ENCODE measurements at regions not wholly inside any gene's neighbourhood (a gene's known extent, or its start where the extent isn't known, plus 50 kb on each side); places are given as distances from the start of the nearest gene placed in this dataset.

DNA sequence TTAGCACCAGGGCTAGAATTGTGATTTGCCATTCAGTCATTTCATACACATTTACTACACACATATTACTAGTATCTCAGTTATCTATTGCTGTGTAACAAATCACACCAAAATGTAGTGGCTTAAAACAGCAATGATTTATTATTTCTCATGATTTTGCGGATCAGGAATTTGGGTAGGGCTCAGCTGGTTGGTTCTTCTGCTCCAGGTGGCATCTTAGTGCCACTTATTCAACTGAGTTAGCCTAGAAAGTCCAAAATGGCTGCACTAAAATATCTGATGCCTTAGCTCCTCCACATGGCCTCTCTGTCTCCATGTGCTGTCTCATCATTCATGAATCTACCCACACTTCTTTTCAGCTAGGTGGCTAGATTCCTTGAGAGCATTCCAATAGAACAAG lies 107.1 kb downstream of the ZFP36L2 start:
- H3K4me1 Mint-ChIP-seq (ENCODE audit: low read depth) = peaks cover 55% of the 10 kb centered on the region
- peaks cover 19% of the 10 kb centered on the region for H3K9me3 Mint-ChIP-seq
- intact Hi-C loops (cut with micrococcal nuclease) = no loop called here
- H3K27ac Mint-ChIP-seq = no peak overlapping the region
- no peak overlapping the region for H3K4me3 Mint-ChIP-seq
- peaks cover 8% of the 10 kb centered on the region for H3K36me3 Mint-ChIP-seq (ENCODE audit: low read depth)
- H3K27me3 Mint-ChIP-seq = no peaks in the 10 kb centered on the region

DNA sequence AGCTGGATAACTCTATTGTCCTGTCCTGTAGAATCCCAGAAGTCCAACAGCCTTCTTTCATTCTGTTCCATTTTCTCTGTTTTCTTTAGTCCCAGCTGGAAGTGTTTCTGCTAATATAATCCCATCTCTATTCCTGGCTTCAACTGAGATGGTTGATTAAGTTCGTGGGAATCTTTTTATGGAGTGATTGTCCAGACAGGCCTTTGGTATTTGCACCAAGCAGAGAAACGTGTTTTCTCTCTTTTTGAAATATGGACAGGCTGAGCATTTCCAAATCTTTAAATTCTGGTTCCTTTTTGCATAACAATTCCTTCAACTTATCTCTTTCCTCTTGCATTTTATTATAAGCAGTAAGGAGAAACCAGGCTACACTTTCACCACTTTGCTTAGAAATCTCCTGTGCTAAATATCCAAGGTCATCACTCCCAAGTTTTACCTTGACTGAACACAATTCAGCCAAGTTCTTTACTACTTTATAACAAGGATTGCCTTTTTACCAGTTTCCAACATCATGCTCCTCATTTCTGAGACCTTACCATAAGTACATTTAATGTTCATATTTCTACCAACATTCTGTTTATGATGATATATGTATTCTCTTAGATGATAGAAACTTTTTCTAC lies 108.8 kb downstream of the ZFP36L2 start:
- H3K4me3 Mint-ChIP-seq = no peak overlapping the region
- peaks cover 57% of the 10 kb centered on the region for H3K4me1 Mint-ChIP-seq (ENCODE audit: low read depth)
- intact Hi-C loops (cut with micrococcal nuclease) = no loop called here
- peaks cover 19% of the 10 kb centered on the region for H3K9me3 Mint-ChIP-seq
- peaks cover 8% of the 10 kb centered on the region for H3K36me3 Mint-ChIP-seq (ENCODE audit: low read depth)
- no peaks in the 10 kb centered on the region for H3K27me3 Mint-ChIP-seq
- H3K27ac Mint-ChIP-seq = no peak overlapping the region

DNA sequence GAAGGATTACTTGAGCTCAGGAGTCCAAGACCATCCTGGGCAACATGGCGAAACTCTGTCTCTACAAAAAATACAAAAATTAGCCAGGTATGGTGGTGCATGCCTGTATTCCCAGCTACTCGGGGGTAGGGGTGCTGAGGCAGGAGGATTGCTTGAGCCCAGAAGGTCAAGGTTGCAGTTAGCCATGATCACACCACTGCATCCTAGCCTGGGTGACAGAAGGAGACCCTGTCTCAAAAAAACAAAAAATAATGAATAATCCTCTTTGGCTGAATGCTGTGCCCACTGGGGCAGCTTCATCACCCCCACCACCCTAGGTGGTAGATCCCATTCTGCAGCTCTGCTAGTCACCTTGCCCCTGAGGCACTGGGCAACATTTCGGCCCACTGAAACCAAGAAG lies 109.4 kb downstream of the ZFP36L2 start:
- intact Hi-C loops (cut with micrococcal nuclease) = no loop called here
- Mint-ChIP-seq H3K4me1 (ENCODE audit: low read depth) (peaks cover 51% of the 10 kb centered on the region), H3K36me3 (ENCODE audit: low read depth) (peaks cover 8% of the 10 kb centered on the region), H3K27me3 (no peaks in the 10 kb centered on the region), H3K9me3 (peaks cover 19% of the 10 kb centered on the region), H3K27ac (no peak overlapping the region), H3K4me3 (no peak overlapping the region)

DNA sequence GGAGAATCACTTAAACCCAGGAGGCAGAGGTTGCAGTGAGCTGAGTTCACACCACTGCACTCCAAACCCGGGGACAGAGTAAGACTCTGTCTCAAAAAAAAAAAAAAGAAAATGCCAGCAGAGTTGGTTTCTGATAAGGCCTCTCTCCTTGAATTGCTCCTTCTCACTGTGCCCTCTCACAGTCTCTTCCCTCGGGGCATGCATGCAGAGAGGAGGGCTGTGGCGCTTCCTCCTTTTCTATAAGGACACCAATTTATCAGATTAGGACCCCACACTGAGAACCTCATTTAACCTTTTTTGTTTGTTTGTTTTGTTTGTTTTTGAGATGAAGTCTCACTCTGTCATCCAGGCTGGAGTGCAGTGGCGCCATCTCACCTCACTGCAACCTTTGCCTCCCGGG lies 110.5 kb downstream of the ZFP36L2 start:
- intact Hi-C loops (cut with micrococcal nuclease) = no loop called here
- Mint-ChIP-seq H3K4me3 (no peak overlapping the region), H3K27ac (no peak overlapping the region), H3K27me3 (no peaks in the 10 kb centered on the region), H3K36me3 (ENCODE audit: low read depth) (peaks cover 8% of the 10 kb centered on the region), H3K4me1 (ENCODE audit: low read depth) (peaks cover 44% of the 10 kb centered on the region), H3K9me3 (peaks cover 19% of the 10 kb centered on the region)

DNA sequence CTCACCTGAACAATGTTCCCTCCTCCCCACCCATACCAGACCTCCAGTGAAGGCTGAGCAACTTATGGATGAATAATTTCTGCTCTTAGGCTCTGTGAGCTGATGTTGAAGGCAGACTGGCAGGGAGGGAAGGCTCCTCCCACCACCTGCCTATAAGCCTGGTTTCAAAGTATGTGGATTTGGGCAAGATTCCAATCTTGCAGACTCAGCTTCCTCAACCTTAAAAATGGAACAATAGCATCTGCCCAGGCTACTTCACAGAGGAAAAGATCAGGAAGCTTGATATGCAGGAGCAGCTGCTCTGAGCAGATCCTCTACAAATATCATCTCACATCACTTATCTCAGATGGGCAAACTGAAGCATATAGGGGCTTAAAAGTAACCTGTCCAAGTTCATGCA lies 112.2 kb downstream of the ZFP36L2 start:
- H3K27ac Mint-ChIP-seq = peak overlapping the region; percentile 3
- H3K27me3 Mint-ChIP-seq = no peaks in the 10 kb centered on the region
- peaks cover 8% of the 10 kb centered on the region for H3K36me3 Mint-ChIP-seq (ENCODE audit: low read depth)
- peaks cover 59% of the 10 kb centered on the region for H3K4me1 Mint-ChIP-seq (ENCODE audit: low read depth)
- intact Hi-C loops (cut with micrococcal nuclease) = no loop called here
- peaks cover 13% of the 10 kb centered on the region for H3K9me3 Mint-ChIP-seq
- H3K4me3 Mint-ChIP-seq = no peak overlapping the region

DNA sequence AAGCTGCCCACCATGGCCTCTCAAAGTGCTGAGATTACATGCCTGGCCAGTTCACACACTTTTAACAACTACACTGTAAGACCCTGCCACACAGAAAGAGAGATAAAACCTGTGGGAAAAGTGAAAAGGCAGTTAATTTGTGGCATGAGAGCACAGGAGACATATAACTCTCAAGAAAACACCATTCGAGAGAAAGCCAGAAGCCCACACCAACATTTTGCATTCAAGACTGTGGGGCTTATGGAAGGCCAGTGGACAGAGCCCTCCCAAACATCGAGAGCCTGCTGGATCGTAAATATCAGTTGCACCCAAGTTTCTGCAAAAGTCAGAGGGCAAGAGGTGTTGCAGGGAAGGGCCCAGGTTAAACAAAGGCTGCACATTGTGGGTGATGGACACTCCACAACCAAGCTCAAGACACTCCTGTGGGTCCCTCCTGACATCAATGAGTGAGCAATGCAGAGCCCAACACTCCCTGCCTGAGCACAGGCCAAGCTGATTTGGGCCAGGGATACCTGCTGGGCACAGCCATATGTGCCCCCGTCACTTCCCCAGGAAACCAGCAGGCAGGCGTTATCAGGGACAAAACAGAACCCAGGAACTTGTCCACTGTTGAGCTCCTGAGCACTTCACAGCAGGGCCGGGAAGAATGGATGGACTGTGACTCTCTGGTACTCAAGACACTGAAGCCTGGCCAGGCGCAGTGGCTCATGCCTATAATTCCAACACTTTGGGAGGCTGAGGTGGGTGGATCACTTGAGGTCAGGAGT lies 114.4 kb downstream of the ZFP36L2 start:
- no peak overlapping the region for H3K27ac Mint-ChIP-seq
- intact Hi-C loops (cut with micrococcal nuclease) = no loop called here
- H3K27me3 Mint-ChIP-seq = no peaks in the 10 kb centered on the region
- peaks cover 72% of the 10 kb centered on the region for H3K4me1 Mint-ChIP-seq (ENCODE audit: low read depth)
- H3K4me3 Mint-ChIP-seq = no peak overlapping the region
- no peaks in the 10 kb centered on the region for H3K36me3 Mint-ChIP-seq (ENCODE audit: low read depth)
- no peaks in the 10 kb centered on the region for H3K9me3 Mint-ChIP-seq

DNA sequence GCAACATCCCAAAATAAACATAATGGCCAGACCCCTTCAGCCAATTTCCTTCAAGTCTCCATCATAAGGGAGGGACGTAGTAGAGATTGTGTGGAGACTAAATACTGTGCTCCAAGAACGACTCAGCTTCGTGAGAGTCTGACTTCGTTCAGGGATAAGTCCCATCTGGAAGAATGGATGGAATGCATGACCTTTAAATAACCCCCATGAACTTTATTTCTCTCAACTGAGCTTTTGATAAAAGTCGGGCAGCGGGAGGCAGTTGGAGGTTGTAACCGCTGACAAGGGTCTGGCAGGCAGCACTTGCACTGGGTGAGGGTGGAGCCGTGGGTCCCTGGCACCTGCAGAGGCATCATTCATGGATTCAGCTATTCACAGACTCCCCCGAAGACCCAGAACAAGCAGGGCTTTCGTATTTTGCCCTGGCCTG lies 115.9 kb downstream of the ZFP36L2 start:
- H3K27me3 Mint-ChIP-seq = no peaks in the 10 kb centered on the region
- peaks cover 80% of the 10 kb centered on the region for H3K4me1 Mint-ChIP-seq (ENCODE audit: low read depth)

DNA sequence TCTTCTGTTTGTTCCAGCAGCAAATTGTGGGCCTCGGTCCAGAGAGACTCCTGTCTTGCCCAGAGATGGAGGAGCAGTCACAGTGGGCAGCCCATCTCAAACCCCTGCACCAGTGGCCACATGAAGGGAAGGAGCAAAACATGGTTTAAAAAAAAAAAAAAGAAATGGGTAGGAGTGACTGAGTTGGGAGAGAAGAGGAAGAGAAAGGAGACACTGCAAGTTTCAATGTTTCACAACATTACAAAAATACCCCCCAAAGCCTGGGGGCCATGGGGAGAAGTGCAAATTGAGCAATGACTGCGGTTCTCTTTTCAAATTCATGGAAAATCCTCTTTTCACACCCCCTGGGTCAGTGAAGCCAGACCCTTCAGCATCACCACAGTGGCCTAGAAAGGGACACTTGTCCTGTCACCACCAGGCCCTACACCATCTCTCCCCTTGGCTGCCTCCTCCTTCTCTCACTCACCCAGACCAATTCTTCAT lies 117.1 kb downstream of the ZFP36L2 start:
- Mint-ChIP-seq H3K36me3 (ENCODE audit: low read depth) (no peaks in the 10 kb centered on the region), H3K4me3 (no peak overlapping the region), H3K4me1 (ENCODE audit: low read depth) (peaks cover 80% of the 10 kb centered on the region), H3K27me3 (no peaks in the 10 kb centered on the region), H3K27ac (peak overlapping the region; percentile 92), H3K9me3 (peaks cover 3% of the 10 kb centered on the region)
- intact Hi-C loops (cut with micrococcal nuclease) = loop anchor here (5.0 to 10.0 kb wide), 2 partner anchors 37 to 55 kb away; no protein-coding TSS in a partner anchor

More for the DNA sequence above, 115.9 kb downstream of the ZFP36L2 start:
- intact Hi-C loops (cut with micrococcal nuclease) = no loop called here
- Mint-ChIP-seq H3K9me3 (no peaks in the 10 kb centered on the region), H3K4me3 (no peak overlapping the region), H3K36me3 (ENCODE audit: low read depth) (no peaks in the 10 kb centered on the region), H3K27ac (peak overlapping the region; percentile 92)

DNA sequence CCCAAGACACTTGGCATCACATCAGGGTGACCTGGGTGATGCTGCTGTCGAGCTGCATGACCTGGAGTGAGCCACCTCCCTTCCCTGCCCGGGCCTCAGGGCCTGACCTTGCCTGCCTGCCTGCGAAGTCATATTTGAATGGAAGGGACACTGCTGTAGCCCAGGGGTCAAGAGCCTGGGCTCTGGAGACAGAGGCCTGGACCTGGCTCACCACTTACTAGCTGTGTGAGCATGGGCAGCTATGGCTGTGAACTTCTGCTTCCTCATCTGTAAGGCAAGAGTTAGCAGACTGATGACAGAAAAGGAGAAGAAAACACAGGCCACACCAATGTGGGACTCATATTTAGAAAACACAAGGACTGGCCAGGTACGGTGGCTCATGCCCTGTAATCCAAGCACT lies 118.7 kb downstream of the ZFP36L2 start:
- peak overlapping the region; percentile 92 for H3K27ac Mint-ChIP-seq
- no peaks in the 10 kb centered on the region for H3K36me3 Mint-ChIP-seq (ENCODE audit: low read depth)
- intact Hi-C loops (cut with micrococcal nuclease) = loop anchor here (2.0 to 10.0 kb wide), 3 partner anchors 21 to 53 kb away; no protein-coding TSS in a partner anchor
- H3K4me3 Mint-ChIP-seq = peak overlapping the region; percentile 23
- H3K9me3 Mint-ChIP-seq = peaks cover 8% of the 10 kb centered on the region
- H3K4me1 Mint-ChIP-seq (ENCODE audit: low read depth) = peaks cover 72% of the 10 kb centered on the region
- H3K27me3 Mint-ChIP-seq = no peaks in the 10 kb centered on the region

DNA sequence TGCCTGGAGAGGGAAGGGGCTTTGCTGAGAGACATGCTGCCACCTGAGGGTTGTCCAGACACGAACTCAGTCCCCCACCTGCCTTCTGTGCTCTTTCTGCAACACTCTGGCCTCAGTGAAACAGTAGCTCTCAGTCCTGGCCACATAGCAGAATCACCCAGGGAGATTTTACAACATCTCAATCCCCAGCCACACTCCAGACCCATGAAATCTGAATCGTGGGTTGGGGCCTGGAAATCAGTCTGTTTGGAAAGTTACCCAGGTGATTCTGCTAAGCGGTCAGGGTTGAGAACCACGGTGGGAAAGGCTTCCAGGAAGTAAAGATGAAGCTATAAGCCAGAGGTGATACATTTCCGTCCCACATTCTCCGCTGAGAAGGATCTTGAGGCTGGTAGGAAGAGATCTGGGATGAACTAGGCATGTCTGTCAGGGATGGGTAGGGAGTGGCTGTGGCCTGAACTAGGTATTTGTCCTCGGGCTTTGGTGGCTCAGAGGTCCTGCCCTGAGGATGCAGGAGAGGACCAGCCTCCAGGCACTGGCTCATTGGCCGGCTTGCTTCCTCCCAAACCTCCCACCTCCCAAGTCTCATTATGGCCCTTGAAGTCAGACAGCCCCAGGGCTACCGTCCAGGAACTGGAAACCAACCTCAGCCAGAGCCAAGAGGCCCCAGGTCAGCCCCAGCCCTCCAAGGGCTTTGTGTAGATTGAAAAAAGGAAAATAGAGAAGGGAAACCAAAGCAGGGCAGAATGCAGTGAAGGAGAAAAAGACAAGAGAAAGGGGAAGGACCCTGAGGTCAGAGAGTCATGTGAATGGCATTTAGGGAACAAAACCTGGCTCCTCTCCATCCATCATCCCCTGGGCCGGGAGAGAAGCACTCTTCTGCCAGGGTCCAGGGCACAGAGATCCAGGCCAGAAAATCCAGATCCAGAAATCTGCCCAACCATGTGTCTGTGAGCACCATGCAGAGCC lies 119.6 kb downstream of the ZFP36L2 start:
- Mint-ChIP-seq H3K4me1 (ENCODE audit: low read depth) (peaks cover 80% of the 10 kb centered on the region), H3K36me3 (ENCODE audit: low read depth) (no peaks in the 10 kb centered on the region), H3K4me3 (peak overlapping the region; percentile 41), H3K9me3 (peaks cover 8% of the 10 kb centered on the region), H3K27me3 (no peaks in the 10 kb centered on the region), H3K27ac (peak overlapping the region; percentile 92)
- intact Hi-C loops (cut with micrococcal nuclease) = loop anchor here (2.0 to 10.0 kb wide), 3 partner anchors 22 to 52 kb away; no protein-coding TSS in a partner anchor

DNA sequence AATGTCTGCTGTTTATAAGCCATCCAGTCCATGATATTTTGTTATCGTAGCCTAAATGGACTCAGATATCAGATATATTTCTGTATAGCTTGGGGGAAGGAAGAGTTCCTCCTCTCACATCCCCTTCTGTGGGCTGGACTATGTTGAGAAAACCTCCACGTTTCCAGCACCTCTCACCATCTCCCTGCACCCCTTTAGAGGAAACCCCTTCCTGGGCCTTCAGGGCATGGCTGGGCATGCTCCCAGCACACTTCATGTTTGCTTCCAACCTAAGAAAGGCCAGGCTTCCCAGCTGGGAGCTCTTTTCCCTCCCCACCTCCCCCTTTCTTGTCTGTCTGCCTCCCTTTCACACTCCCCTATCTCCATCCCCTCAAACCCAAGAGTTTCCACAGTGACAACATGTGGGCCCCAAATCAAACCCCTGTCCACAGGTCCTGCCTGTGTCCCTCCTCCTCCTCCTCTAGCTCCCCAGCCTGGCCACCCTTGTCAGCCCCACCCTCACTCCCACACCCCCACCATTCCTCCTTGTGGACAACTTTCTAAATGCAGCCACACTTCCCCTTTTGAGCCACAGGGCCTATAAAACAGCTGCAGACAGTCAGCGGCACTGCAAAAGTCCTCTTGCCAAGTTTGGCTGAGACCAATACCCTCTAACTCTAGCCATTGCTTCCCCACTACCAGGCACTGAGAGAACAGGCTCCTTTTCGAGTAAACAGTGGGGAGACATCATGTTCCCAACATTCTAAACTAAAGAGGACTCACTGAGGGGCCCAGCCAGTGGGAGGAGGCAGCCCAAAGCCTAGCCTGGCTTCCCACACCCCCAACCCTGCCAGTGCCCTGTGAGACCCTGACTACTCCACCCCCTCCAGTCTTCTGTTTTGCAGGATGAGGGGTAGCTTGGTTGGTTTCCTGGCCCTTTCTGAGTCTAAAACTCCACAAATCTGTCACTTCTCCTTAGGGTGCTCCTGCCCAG lies 120.5 kb downstream of the ZFP36L2 start:
- Mint-ChIP-seq H3K27ac (peak overlapping the region; percentile 92), H3K4me3 (peak overlapping the region; percentile 63), H3K4me1 (ENCODE audit: low read depth) (peaks cover 85% of the 10 kb centered on the region), H3K9me3 (peaks cover 8% of the 10 kb centered on the region), H3K36me3 (ENCODE audit: low read depth) (no peaks in the 10 kb centered on the region), H3K27me3 (no peaks in the 10 kb centered on the region)
- intact Hi-C loops (cut with micrococcal nuclease) = loop anchor here (2.0 to 10.0 kb wide), 3 partner anchors 23 to 51 kb away; no protein-coding TSS in a partner anchor

DNA sequence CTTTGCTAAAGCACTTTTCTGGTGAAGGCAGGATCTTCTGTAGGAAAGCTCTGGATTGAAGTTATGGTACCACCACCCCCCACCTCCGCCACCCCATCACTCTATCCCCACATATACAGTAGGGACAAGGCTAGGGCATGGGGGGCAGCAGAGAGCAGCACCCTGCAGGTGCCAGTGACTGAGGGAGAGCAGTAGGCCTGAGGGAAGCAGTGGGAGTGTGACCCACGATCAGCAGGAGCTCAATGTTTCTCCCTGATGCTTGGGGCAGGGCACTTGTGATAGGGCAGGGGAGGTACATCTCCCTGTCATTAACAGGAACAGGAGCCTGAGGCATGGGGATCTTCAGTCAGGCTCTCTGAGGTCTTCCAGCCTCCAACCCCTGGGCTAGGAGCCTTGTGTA lies 121.6 kb downstream of the ZFP36L2 start:
- intact Hi-C loops (cut with micrococcal nuclease) = loop anchor here (5.0 to 10.0 kb wide), 2 partner anchors 32 to 50 kb away; no protein-coding TSS in a partner anchor
- Mint-ChIP-seq H3K27ac (peak overlapping the region; percentile 92), H3K9me3 (peaks cover 8% of the 10 kb centered on the region), H3K36me3 (ENCODE audit: low read depth) (no peaks in the 10 kb centered on the region), H3K4me1 (ENCODE audit: low read depth) (peaks cover 82% of the 10 kb centered on the region), H3K27me3 (no peaks in the 10 kb centered on the region), H3K4me3 (no peak overlapping the region)
